KMS-11 (cell line): ENCODE measurements at regions not wholly inside any gene's neighbourhood (a gene's known extent, or its start where the extent isn't known, plus 50 kb on each side); places are given as distances from the start of the nearest gene placed in this dataset.

Experiments used
- H2AFZ ChIP-seq: fragments of 200-600 bp; sonication (generic); 2 replicates; pipeline ENCODE4 v1.6.1; 2016; ENCODE audit warnings: antibody characterized with exemption, mixed run types, low read depth
- H3K27ac ChIP-seq: fragments of 200-600 bp; sonication (generic); 2 replicates; pipeline ENCODE4 v1.6.1; 2016; ENCODE audit warnings: mild to moderate bottlenecking, mixed run types
- H3K27me3 ChIP-seq: fragments of 200-600 bp; sonication (generic); 2 replicates; pipeline ENCODE4 v1.6.1; 2017; ENCODE audit warnings: mild to moderate bottlenecking, low read depth, mixed run types, moderate library complexity; ENCODE audit not compliant: insufficient read depth
- H3K36me3 ChIP-seq: fragments of 200-600 bp; sonication (generic); 2 replicates; pipeline ENCODE4 v1.6.1; 2017; ENCODE audit warnings: mild to moderate bottlenecking, mixed run types; ENCODE audit not compliant: insufficient read depth
- H3K4me1 ChIP-seq: fragments of 200-600 bp; sonication (generic); 2 replicates; pipeline ENCODE4 v1.6.1; 2016; ENCODE audit warnings: mild to moderate bottlenecking, low read depth, mixed run types; ENCODE audit not compliant: poor library complexity, severe bottlenecking
- H3K4me2 ChIP-seq: fragments of 200-600 bp; sonication (generic); 2 replicates; pipeline ENCODE4 v1.7.0; 2016; ENCODE audit warnings: mild to moderate bottlenecking, mixed run types
- H3K4me3 ChIP-seq: fragments of 200-600 bp; sonication (generic); IDR thresholded peaks from 2 replicates; pipeline ENCODE4 v1.6.1; 2017; ENCODE audit warnings: low read depth, low read length, mixed read lengths; ENCODE audit not compliant: insufficient read depth
- H3K79me2 ChIP-seq: fragments of 200-600 bp; sonication (generic); 2 replicates; pipeline ENCODE4 v1.6.1; 2016; ENCODE audit warnings: low read depth, mixed run types; ENCODE audit not compliant: insufficient read depth
- H3K9ac ChIP-seq: fragments of 200-600 bp; sonication (generic); 2 replicates; pipeline ENCODE4 v1.6.1; 2016; ENCODE audit warnings: mild to moderate bottlenecking, mixed run types
- H4K20me1 ChIP-seq: fragments of 200-600 bp; sonication (generic); 2 replicates; pipeline ENCODE4 v1.6.1; 2016; ENCODE audit warnings: mild to moderate bottlenecking, mixed run types; ENCODE audit not compliant: insufficient read depth
- TF ChIP-seq, protein P1 (sequence below): fragments of 200-600 bp; sonication (generic); conservative IDR thresholded peaks from 2 replicates; pipeline ENCODE4 v1.6.1; 2017; ENCODE audit warnings: low read depth, mild to moderate bottlenecking, antibody characterized with exemption, low read length, moderate library complexity, mixed read lengths

DNA sequence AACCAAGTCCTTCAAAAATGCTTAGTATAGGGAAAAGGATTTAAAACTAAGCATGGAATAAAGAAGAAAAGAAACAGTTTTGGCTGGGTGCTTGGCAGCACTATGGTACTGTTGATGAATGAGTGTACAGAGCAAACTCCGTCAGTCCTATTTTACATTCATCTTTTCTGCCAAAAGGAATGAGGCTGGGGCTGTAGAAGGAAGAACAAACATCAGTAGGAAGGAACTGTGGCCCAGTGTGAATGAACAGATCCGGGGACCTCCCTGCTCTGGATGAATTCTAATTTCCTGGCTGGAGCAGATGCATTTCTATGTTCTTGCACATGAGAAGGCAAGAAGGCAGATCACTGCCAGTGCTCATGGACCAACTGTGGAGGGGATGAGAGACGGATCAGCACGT, 474.0 kb upstream of the MEIS1 start:
- H3K4me2 ChIP-seq: no peak overlapping the region
- H4K20me1 ChIP-seq: no peaks in the 10 kb centered on the region
- no peak overlapping the region for H3K4me3 ChIP-seq
- no peak overlapping the region for H2AFZ ChIP-seq
- H3K36me3 ChIP-seq: no peaks in the 10 kb centered on the region
- H3K9ac ChIP-seq: no peak overlapping the region
- H3K79me2 ChIP-seq: no peaks in the 10 kb centered on the region
- no peaks in the 10 kb centered on the region for H3K4me1 ChIP-seq
- TF ChIP-seq, protein P1, sequence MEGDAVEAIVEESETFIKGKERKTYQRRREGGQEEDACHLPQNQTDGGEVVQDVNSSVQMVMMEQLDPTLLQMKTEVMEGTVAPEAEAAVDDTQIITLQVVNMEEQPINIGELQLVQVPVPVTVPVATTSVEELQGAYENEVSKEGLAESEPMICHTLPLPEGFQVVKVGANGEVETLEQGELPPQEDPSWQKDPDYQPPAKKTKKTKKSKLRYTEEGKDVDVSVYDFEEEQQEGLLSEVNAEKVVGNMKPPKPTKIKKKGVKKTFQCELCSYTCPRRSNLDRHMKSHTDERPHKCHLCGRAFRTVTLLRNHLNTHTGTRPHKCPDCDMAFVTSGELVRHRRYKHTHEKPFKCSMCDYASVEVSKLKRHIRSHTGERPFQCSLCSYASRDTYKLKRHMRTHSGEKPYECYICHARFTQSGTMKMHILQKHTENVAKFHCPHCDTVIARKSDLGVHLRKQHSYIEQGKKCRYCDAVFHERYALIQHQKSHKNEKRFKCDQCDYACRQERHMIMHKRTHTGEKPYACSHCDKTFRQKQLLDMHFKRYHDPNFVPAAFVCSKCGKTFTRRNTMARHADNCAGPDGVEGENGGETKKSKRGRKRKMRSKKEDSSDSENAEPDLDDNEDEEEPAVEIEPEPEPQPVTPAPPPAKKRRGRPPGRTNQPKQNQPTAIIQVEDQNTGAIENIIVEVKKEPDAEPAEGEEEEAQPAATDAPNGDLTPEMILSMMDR: no peak
- no peak overlapping the region for H3K27ac ChIP-seq
- no peaks in the 10 kb centered on the region for H3K27me3 ChIP-seq

DNA sequence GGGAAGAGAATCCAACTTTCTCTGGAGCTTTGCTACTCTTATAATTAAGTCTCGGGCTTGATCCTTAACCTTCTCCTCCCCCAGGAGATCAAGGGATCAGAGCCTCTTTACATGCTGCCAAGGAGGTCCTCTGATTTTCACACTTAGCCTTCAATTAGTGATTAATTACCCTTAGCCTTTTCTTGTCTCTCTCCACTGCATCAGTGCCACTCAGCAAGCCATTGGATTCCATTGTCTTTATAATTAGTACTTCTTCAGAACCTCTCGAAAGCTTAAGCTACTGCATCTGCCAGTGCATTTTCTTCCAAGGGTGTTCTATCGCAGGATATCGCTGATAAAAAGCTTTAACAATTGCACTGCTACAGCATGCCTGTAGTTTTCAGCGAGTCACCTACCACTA, 477.0 kb upstream of the MEIS1 start:
- H3K4me1 ChIP-seq: no peaks in the 10 kb centered on the region
- no peaks in the 10 kb centered on the region for H3K27me3 ChIP-seq
- no peak overlapping the region for H3K9ac ChIP-seq
- H4K20me1 ChIP-seq: no peaks in the 10 kb centered on the region
- no peak overlapping the region for H3K4me3 ChIP-seq
- H3K4me2 ChIP-seq: no peak overlapping the region
- no peak overlapping the region for H2AFZ ChIP-seq
- TF ChIP-seq, protein P1: no peak
- H3K27ac ChIP-seq: no peak overlapping the region
- no peaks in the 10 kb centered on the region for H3K79me2 ChIP-seq
- no peaks in the 10 kb centered on the region for H3K36me3 ChIP-seq

DNA sequence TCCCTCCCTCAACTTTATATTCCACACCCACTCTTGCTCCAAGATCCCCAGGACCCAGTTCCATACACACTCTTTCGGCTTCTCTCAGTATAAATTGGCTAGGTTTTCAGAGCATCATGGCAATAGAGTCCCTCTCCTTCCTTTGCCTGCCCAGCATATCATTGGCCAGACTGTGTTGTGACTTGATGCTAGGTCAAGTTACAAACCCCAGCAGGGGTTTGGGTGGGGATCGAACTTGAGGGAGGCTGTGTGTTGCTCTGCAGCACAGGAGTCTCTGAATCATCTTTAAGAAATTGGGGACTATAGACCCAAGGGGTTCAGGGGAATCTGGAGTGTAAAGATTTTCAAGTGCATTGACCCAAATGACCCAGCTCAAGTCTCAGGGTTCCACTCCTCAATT, 477.5 kb upstream of the MEIS1 start:
- Histone ChIP-seq H3K4me2 (no peak overlapping the region), H2AFZ (no peak overlapping the region), H3K27ac (no peak overlapping the region), H3K9ac (no peak overlapping the region), H3K27me3 (no peaks in the 10 kb centered on the region), H3K4me3 (no peak overlapping the region), H4K20me1 (no peaks in the 10 kb centered on the region), H3K79me2 (no peaks in the 10 kb centered on the region), H3K36me3 (no peaks in the 10 kb centered on the region), H3K4me1 (no peaks in the 10 kb centered on the region)
- TF ChIP-seq, protein P1: no peak

DNA sequence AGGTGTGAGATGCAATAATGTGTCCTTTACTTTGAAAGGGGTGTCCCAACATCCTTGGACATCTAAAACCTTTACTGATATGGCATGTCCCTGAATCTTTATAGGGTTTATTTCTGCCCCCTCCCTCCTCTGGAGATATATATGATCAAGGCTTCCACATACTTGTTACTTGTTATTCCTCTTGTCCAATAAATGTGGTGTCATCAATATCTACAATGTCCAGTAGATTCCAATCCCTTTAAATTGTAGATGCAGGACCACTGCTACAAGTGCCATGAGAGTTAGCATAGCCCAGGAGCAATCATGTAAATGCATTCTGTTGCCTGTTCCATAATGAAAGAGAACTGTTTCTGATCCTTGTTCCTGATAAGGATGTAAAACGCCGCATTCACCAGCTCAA, 479.7 kb upstream of the MEIS1 start:
- Histone ChIP-seq H3K27me3 (no peaks in the 10 kb centered on the region), H3K4me1 (no peaks in the 10 kb centered on the region)

More for the DNA sequence above, 479.7 kb upstream of the MEIS1 start:
- Histone ChIP-seq H3K27ac (no peak overlapping the region), H3K4me3 (no peak overlapping the region), H2AFZ (no peak overlapping the region), H4K20me1 (no peaks in the 10 kb centered on the region), H3K4me2 (no peak overlapping the region), H3K79me2 (no peaks in the 10 kb centered on the region), H3K9ac (no peak overlapping the region), H3K36me3 (no peaks in the 10 kb centered on the region)
- TF ChIP-seq, protein P1: no peak
